ENCODE measurements at regions not wholly inside any gene's neighbourhood (a gene's known extent, or its start where the extent isn't known, plus 50 kb on each side); places are given as distances from the start of the nearest gene placed in this dataset.

GRCh38 chr22:27672721-27673418, 128.7 kb downstream of the MN1 start:
- no peak for TF ChIP-seq CTCF (IDR thresholded peaks at IDR 0.05; ENCODE audit: control extremely low read depth, extremely low read depth)
- Histone ChIP-seq H3K27ac (ENCODE audit: low read depth in 1 of 2, low read length in 1 of 2) (no peak overlapping the region), H3K9ac (ENCODE audit: insufficient read depth in 1 of 2, low read length in 2 of 2) (no peak overlapping the region), H3K36me3 (ENCODE audit: control insufficient read depth in 4 of 4, insufficient read depth in 4 of 4, low read length in 4 of 4) (no peaks in the 10 kb centered on the region), H3K9me3 (ENCODE audit: control insufficient read depth in 4 of 4, insufficient read depth in 3 of 4, low read length in 3 of 4) (peaks cover 0 to 2% (median 0%) of the 10 kb centered on the region in 4 donors), H3K4me1 (ENCODE audit: control insufficient read depth in 5 of 5, insufficient read depth in 5 of 5, low read length in 5 of 5) (peaks cover 0 to 17% (median 9%) of the 10 kb centered on the region in 5 donors), H3K27me3 (ENCODE audit: control insufficient read depth in 3 of 3, insufficient read depth in 3 of 3, low read length in 2 of 3) (no peaks in the 10 kb centered on the region), H3K4me3 (no peak overlapping the region)
- 94 to 95% methylated on average over 9 of the region's 9 CpGs for whole genome bisulfite sequencing, 2 donors
- DNase-seq, result no peak
- no peak for ATAC-seq (ENCODE audit: insufficient read depth, low FRiP score)

GRCh38 chr22:27673839-27674238, 127.7 kb downstream of the MN1 start:
- H3K36me3 ChIP-seq (ENCODE audit: control insufficient read depth in 4 of 4, insufficient read depth in 4 of 4, low read length in 4 of 4), result no peaks in the 10 kb centered on the region
- H3K4me1 ChIP-seq (ENCODE audit: control insufficient read depth in 5 of 5, insufficient read depth in 5 of 5, low read length in 5 of 5), result peaks cover 0 to 17% (median 9%) of the 10 kb centered on the region in 5 donors
- H3K9ac ChIP-seq (ENCODE audit: insufficient read depth in 1 of 2, low read length in 2 of 2), result no peak overlapping the region
- H3K27ac ChIP-seq (ENCODE audit: low read depth in 1 of 2, low read length in 1 of 2), result no peak overlapping the region
- no peak for ATAC-seq (ENCODE audit: insufficient read depth, low FRiP score)
- WGBS, 2 donors, result 32 to 42% methylated on average over 15 of the region's 15 CpGs
- peaks cover 0 to 2% (median 0%) of the 10 kb centered on the region in 4 donors for H3K9me3 ChIP-seq (ENCODE audit: control insufficient read depth in 4 of 4, insufficient read depth in 3 of 4, low read length in 3 of 4)
- no peak overlapping the region for H3K4me3 ChIP-seq
- H3K27me3 ChIP-seq (ENCODE audit: control insufficient read depth in 3 of 3, insufficient read depth in 3 of 3, low read length in 2 of 3), result no peaks in the 10 kb centered on the region
- no peak for DNase-seq
- no peak for TF ChIP-seq CTCF (IDR thresholded peaks at IDR 0.05; ENCODE audit: control extremely low read depth, extremely low read depth)

- H3K9ac ChIP-seq (ENCODE audit: insufficient read depth in 1 of 2, low read length in 2 of 2), result no peak overlapping the region
- H3K27me3 ChIP-seq (ENCODE audit: control insufficient read depth in 3 of 3, insufficient read depth in 3 of 3, low read length in 2 of 3), result no peaks in the 10 kb centered on the region
- peaks cover 0 to 17% (median 6%) of the 10 kb centered on the region in 5 donors for H3K4me1 ChIP-seq (ENCODE audit: control insufficient read depth in 5 of 5, insufficient read depth in 5 of 5, low read length in 5 of 5)
- no peak overlapping the region for H3K4me3 ChIP-seq
- peaks cover 0 to 2% (median 0%) of the 10 kb centered on the region in 4 donors for H3K9me3 ChIP-seq (ENCODE audit: control insufficient read depth in 4 of 4, insufficient read depth in 3 of 4, low read length in 3 of 4)
- 53 to 59% methylated on average over 3 to 4 of the region's 4 CpGs for WGBS, 2 donors
- H3K27ac ChIP-seq (ENCODE audit: low read depth in 1 of 2, low read length in 1 of 2), result no peak overlapping the region
- ATAC-seq (ENCODE audit: insufficient read depth, low FRiP score) (no peak), DNase-seq (no peak)
- H3K36me3 ChIP-seq (ENCODE audit: control insufficient read depth in 4 of 4, insufficient read depth in 4 of 4, low read length in 4 of 4), result no peaks in the 10 kb centered on the region
- no peak for TF ChIP-seq CTCF (IDR thresholded peaks at IDR 0.05; ENCODE audit: control extremely low read depth, extremely low read depth)
Observed at GRCh38 chr22:27674261-27674923, 127.2 kb downstream of the MN1 start.

Measured in lung (tissue), 11 donors.